ENCODE measurements at regions not wholly inside any gene's neighbourhood (a gene's known extent, or its start where the extent isn't known, plus 50 kb on each side); places are given as distances from the start of the nearest gene placed in this dataset.

GRCh38 chr1:45266151-45266801, 59.9 kb upstream of the ZSWIM5 start (continued):
- TF ChIP-seq ZNF318 (IDR thresholded peaks at IDR 0.05; ENCODE audit: borderline replicate concordance in 1 of 2, low read depth in 1 of 2) = peak in 1 of 2 experiments; percentile 91; a peak in 1 of 4 replicates
- no peak for TF ChIP-seq ZNF778 (CRISPR knock-in tag; IDR thresholded peaks at IDR 0.05)
- TF ChIP-seq IFI16 (CRISPR knock-in tag; IDR thresholded peaks at IDR 0.05) = no peak
- TF ChIP-seq FIP1L1 (IDR thresholded peaks at IDR 0.05; ENCODE audit: low read depth, low read length, poor library complexity, severe bottlenecking) = no peak
- peak; percentile 34; the same call in 1 of the 2 replicates for TF ChIP-seq MTA1 (IDR thresholded peaks at IDR 0.05; ENCODE audit: borderline replicate concordance)
- no peak for TF ChIP-seq NEUROD1 (IDR thresholded peaks at IDR 0.05; ENCODE audit: borderline replicate concordance, low read depth, low read length, partially characterized antibody)
- TF ChIP-seq PRPF4 (IDR thresholded peaks at IDR 0.05; ENCODE audit: insufficient read depth, low read depth, low read length, poor library complexity, severe bottlenecking) = no peak
- no peak for TF ChIP-seq MCM5 (IDR thresholded peaks at IDR 0.05; ENCODE audit: low read depth)
- no peak for TF ChIP-seq PURB (CRISPR knock-in tag; IDR thresholded peaks at IDR 0.05; ENCODE audit: low read depth)
- TF ChIP-seq ZC3H8 (IDR thresholded peaks at IDR 0.05) = no peak
- TF ChIP-seq HNRNPK (IDR thresholded peaks at IDR 0.05; ENCODE audit: low read depth, low read length, poor library complexity, severe bottlenecking) = no peak
- no peak for TF ChIP-seq PHB2 (IDR thresholded peaks at IDR 0.05; ENCODE audit: low read depth)
- TF ChIP-seq SMAD4 (CRISPR knock-in tag; conservative IDR thresholded peaks at IDR 0.05) = peak; percentile 100
- TF ChIP-seq CBFA2T2 (conservative IDR thresholded peaks at IDR 0.05) = peak; percentile 72
- TF ChIP-seq ZFP36 (IDR thresholded peaks at IDR 0.05; ENCODE audit: low read depth, low read length, partially characterized antibody) = peak; percentile 45
- peak; percentile 56 for TF ChIP-seq PHF20 (IDR thresholded peaks at IDR 0.05; ENCODE audit: partially characterized antibody)
- no peak for TF ChIP-seq ZNF79 (CRISPR knock-in tag; IDR thresholded peaks at IDR 0.05; ENCODE audit: low read depth)
- TF ChIP-seq FOXJ3 (CRISPR knock-in tag; IDR thresholded peaks at IDR 0.05) = no peak
- TF ChIP-seq TFAP4 (CRISPR knock-in tag; IDR thresholded peaks at IDR 0.05; ENCODE audit: borderline replicate concordance) = peak; percentile 80; the same call in 1 of the 2 replicates

All from K562 (cell line).